SK-N-SH (cell line): ENCODE measurements at regions not wholly inside any gene's neighbourhood (a gene's known extent, or its start where the extent isn't known, plus 50 kb on each side); places are given as distances from the start of the nearest gene placed in this dataset.

Experiments
- CTCF ChIA-PET: fragments of 300-600, 350-600 bp; formaldehyde crosslinking; extraction: SDS; loops from one replicate; lab custom pipeline; 2021; lab: Yijun Ruan, JAX
- POLR2A ChIA-PET: fragments of 350-600 bp; sonication (Branson Sonifier 250); formaldehyde crosslinking; extraction: SDS; loops from one replicate; lab custom pipeline; 2020; ENCODE audit warnings: antibody characterized with exemption, inconsistent platforms; lab: Yijun Ruan, JAX
- DNase-seq: peaks from one replicate; pipeline ENCODE4 v3.0.0; 2012
- H2AFZ ChIP-seq: fragments of 200-600 bp; sonication (generic); 2 replicates; pipeline ENCODE4 v1.8.1; 2016; ENCODE audit warnings: antibody characterized with exemption, mild to moderate bottlenecking, low read depth
- H3F3A ChIP-seq: fragments of 200-600 bp; sonication (generic); replicated peaks from 2 replicates; pipeline ENCODE3; 2016; ENCODE audit warnings: antibody characterized with exemption, mild to moderate bottlenecking; ENCODE audit not compliant: insufficient read depth
- H3K27ac ChIP-seq, 2 experiments: fragments of 200-500 bp in 1 of 2; fragments of 200-600 bp in 1 of 2; sonication (Bioruptor generic) in 1 of 2; sonication (generic), shearing (Covaris generic) in 1 of 2; 2 replicates each; pipeline versions ENCODE4 v1.5.1 to v1.6.1; 2014 to 2016; ENCODE audit warnings: low read depth in 2 of 2, inconsistent platforms in 1 of 2, low read length in 1 of 2, mild to moderate bottlenecking in 1 of 2, mixed read lengths in 1 of 2
- H3K27me3 ChIP-seq: fragments of 200-600 bp; sonication (generic), shearing (Covaris generic); 2 replicates; pipeline ENCODE4 v1.6.1; 2016; ENCODE audit warnings: mixed run types; ENCODE audit not compliant: insufficient read depth
- H3K36me3 ChIP-seq, 2 experiments: fragments of 200-500 bp in 1 of 2; fragments of 200-600 bp in 1 of 2; sonication (Bioruptor generic) in 1 of 2; sonication (generic) in 1 of 2; replicated peaks in 1 of 2; 2 replicates each; pipeline versions ENCODE3 to v1.5.1; 2014 to 2016; ENCODE audit warnings: low read length in 1 of 2, mild to moderate bottlenecking in 1 of 2; ENCODE audit not compliant: insufficient read depth in 2 of 2, control insufficient read depth in 1 of 2
- H3K4me1 ChIP-seq, 2 experiments: fragments of 200-500 bp in 1 of 2; fragments of 200-600 bp in 1 of 2; sonication (Bioruptor generic) in 1 of 2; sonication (generic), shearing (Covaris generic) in 1 of 2; 2 replicates each; pipeline versions ENCODE4 v1.5.1 to v1.6.1; 2014 to 2016; ENCODE audit warnings: low read depth in 1 of 2, low read length in 1 of 2, mixed run types in 1 of 2; ENCODE audit not compliant: insufficient read depth in 2 of 2, control insufficient read depth in 1 of 2
- H3K4me2 ChIP-seq: fragments of 200-600 bp; sonication (generic), shearing (Covaris generic); 2 replicates; pipeline ENCODE4 v1.6.1; 2017; ENCODE audit warnings: mixed run types
- H3K4me3 ChIP-seq, 2 experiments: fragments of 200-500 bp in 1 of 2; fragments of 200-600 bp in 1 of 2; sonication (Bioruptor generic) in 1 of 2; sonication (generic), shearing (Covaris generic) in 1 of 2; 2 replicates each; pipeline versions ENCODE4 v1.5.1 to v1.8.1; 2014 to 2016; ENCODE audit warnings: low read depth in 2 of 2, inconsistent platforms in 1 of 2, low read length in 1 of 2, mild to moderate bottlenecking in 1 of 2, mixed read lengths in 1 of 2, moderate library complexity in 1 of 2
- H3K79me2 ChIP-seq: fragments of 200-600 bp; sonication (generic); 2 replicates; pipeline ENCODE4 v1.8.1; 2017; ENCODE audit warnings: mild to moderate bottlenecking; ENCODE audit not compliant: insufficient read depth
- H3K9ac ChIP-seq: fragments of 200-600 bp; sonication (generic); 2 replicates; pipeline ENCODE4 v1.6.1; 2017; ENCODE audit warnings: mixed run types
- H3K9me2 ChIP-seq: fragments of 200-600 bp; sonication (generic); 2 replicates; pipeline ENCODE4 v1.6.1; 2017; ENCODE audit warnings: mixed run types
- H3K9me3 ChIP-seq: fragments of 200-600 bp; sonication (generic); 2 replicates; pipeline ENCODE4 v1.6.1; 2017; ENCODE audit warnings: mixed run types, mild to moderate bottlenecking, moderate library complexity
- H4K20me1 ChIP-seq: fragments of 200-600 bp; sonication (generic); 2 replicates; pipeline ENCODE4 v1.6.1; 2017; ENCODE audit warnings: mild to moderate bottlenecking, mixed run types; ENCODE audit not compliant: insufficient read depth
- FOSL2 ChIP-seq: IDR thresholded peaks from 2 replicates; pipeline ENCODE4 v1.4.0; 2012; ENCODE audit warnings: low read depth, mild to moderate bottlenecking, moderate library complexity, borderline replicate concordance
- GATA2 ChIP-seq: sonication (generic); formaldehyde crosslinking; IDR thresholded peaks from 2 replicates; pipeline ENCODE4 v1.5.0; 2020; ENCODE audit warnings: mild to moderate bottlenecking, missing genetic modification reagents
- IRF3 ChIP-seq: fragments of 150-350 bp; IDR thresholded peaks from 2 replicates; pipeline ENCODE4 v1.6.1; 2016; ENCODE audit warnings: mild to moderate bottlenecking, low read depth, low read length
- MEF2A ChIP-seq: IDR thresholded peaks from 2 replicates; pipeline ENCODE4 v1.4.0; 2012; ENCODE audit warnings: low read depth, borderline replicate concordance
- NFIC ChIP-seq: IDR thresholded peaks from 2 replicates; pipeline ENCODE4 v1.4.0; 2012; ENCODE audit warnings: borderline replicate concordance
- RCOR1 ChIP-seq: fragments of 150-350 bp; IDR thresholded peaks from 2 replicates; pipeline ENCODE4 v1.6.1; 2017; ENCODE audit warnings: antibody characterized with exemption, low read length
- REST ChIP-seq: IDR thresholded peaks from 2 replicates; pipeline ENCODE4 v1.6.1; 2012; ENCODE audit warnings: mild to moderate bottlenecking, low read depth, low read length, moderate library complexity
- RFX5 ChIP-seq: IDR thresholded peaks from 2 replicates; pipeline ENCODE4 v1.6.1; 2012; ENCODE audit warnings: mild to moderate bottlenecking, improper control_type of control experiment, low read length
- RXRA ChIP-seq: IDR thresholded peaks from 2 replicates; pipeline ENCODE4 v1.4.0; 2012; ENCODE audit warnings: low read depth, mild to moderate bottlenecking, borderline replicate concordance
- SIN3A ChIP-seq: IDR thresholded peaks from 2 replicates; pipeline ENCODE4 v1.6.1; 2012; ENCODE audit warnings: low read depth, mild to moderate bottlenecking, low read length, moderate library complexity, borderline replicate concordance
- TAF1 ChIP-seq: IDR thresholded peaks from 2 replicates; pipeline ENCODE4 v1.6.1; 2012; ENCODE audit warnings: low read depth, mild to moderate bottlenecking, low read length, moderate library complexity, borderline replicate concordance
- USF2 ChIP-seq: fragments of 150-350 bp; IDR thresholded peaks from 2 replicates; pipeline ENCODE4 v1.6.1; 2017; ENCODE audit warnings: antibody characterized with exemption, low read length, low read depth, borderline replicate concordance
- WGBS: methylation state at CpG from one replicate; pipeline ENCODE4 v1.1.6; 2017; ENCODE audit warnings: low lambda C conversion rate; 5-methylcytosine and 5-hydroxymethylcytosine counted together
- TF ChIP-seq, protein P1 (sequence below): IDR thresholded peaks from 2 replicates; pipeline ENCODE4; 2012

DNA sequence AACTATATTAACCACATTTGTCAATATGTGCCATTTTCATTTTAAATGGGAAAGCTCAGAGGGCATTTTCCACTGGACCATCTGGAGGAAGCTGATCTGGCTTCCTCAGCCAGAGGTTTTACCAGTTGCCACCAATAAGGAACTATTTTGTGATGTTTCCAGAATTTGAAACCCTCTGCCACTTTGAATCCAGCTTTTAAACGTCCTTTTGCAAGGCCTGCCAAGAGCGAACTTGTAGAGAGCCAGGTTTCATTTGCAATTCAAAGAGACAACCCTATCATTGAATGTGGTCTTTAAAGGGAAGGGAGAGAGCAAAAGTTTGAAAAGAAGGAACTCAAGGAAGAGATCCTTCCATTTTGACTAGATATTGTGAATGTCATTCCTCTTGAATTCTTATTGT is 123.3 kb upstream of the CHL1 start:
- Histone ChIP-seq H3F3A (no peaks in the 10 kb centered on the region), H3K79me2 (no peaks in the 10 kb centered on the region), H3K27ac (no peak overlapping the region), H3K4me3 (no peak overlapping the region), H3K9me2 (no peaks in the 10 kb centered on the region), H4K20me1 (no peaks in the 10 kb centered on the region), H3K9me3 (no peaks in the 10 kb centered on the region), H3K4me2 (no peak overlapping the region), H3K9ac (no peak overlapping the region), H3K27me3 (no peaks in the 10 kb centered on the region), H3K36me3 (no peaks in the 10 kb centered on the region), H2AFZ (no peak overlapping the region), H3K4me1 (no peaks in the 10 kb centered on the region)
- TF ChIP-seq REST (no peak), NFIC (no peak), USF2 (no peak), IRF3 (no peak), SIN3A (no peak), TAF1 (no peak), FOSL2 (no peak), RXRA (no peak), RFX5 (no peak), MEF2A (no peak), GATA2 (CRISPR knock-in tag) (no peak), RCOR1 (no peak)
- TF ChIP-seq, protein P1, sequence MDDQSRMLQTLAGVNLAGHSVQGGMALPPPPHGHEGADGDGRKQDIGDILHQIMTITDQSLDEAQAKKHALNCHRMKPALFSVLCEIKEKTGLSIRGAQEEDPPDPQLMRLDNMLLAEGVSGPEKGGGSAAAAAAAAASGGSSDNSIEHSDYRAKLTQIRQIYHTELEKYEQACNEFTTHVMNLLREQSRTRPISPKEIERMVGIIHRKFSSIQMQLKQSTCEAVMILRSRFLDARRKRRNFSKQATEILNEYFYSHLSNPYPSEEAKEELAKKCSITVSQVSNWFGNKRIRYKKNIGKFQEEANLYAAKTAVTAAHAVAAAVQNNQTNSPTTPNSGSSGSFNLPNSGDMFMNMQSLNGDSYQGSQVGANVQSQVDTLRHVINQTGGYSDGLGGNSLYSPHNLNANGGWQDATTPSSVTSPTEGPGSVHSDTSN: no peak
- 16% methylated on average over 2 of the region's 2 CpGs for WGBS
- POLR2A ChIA-PET: no interaction called here
- no peak for DNase-seq
- CTCF ChIA-PET: interaction anchor here (0.7 to 1.2 kb wide), 2 partner anchors 121 to 281 kb away, joined by 3 read pairs; no protein-coding TSS in a partner anchor
